Common myeloid progenitor, CD34-positive (primary cell): ENCODE measurements at regions not wholly inside any gene's neighbourhood (a gene's known extent, or its start where the extent isn't known, plus 50 kb on each side); places are given as distances from the start of the nearest gene placed in this dataset.

Experiments
- CTCF ChIA-PET: fragments of 350-600 bp; sonication (Branson Sonifier 250); formaldehyde crosslinking; loops from one replicate; lab custom pipeline; 2021; ENCODE audit warnings: antibody characterized with exemption; lab: Charles Lee
- POLR2A ChIA-PET: fragments of 350-600 bp; sonication (Branson Sonifier 250); formaldehyde crosslinking; loops from one replicate; lab custom pipeline; 2021; ENCODE audit warnings: antibody characterized with exemption; lab: Charles Lee
- DNase-seq, 3 donors: peaks; one replicate each; pipeline versions ENCODE4 v3.0.0 to v3.0.0-alpha.2; 2013
- H3K27ac ChIP-seq, 2 experiments: 1 replicate in 1 of 2; 2 replicates in 1 of 2; pipeline ENCODE4 v1.7.0; 2013; ENCODE audit warnings: inconsistent platforms in 2 of 2, low read length in 2 of 2, mild to moderate bottlenecking in 2 of 2, low read depth in 1 of 2, moderate library complexity in 1 of 2; ENCODE audit not compliant: severe bottlenecking in 2 of 2, insufficient read depth in 1 of 2, poor library complexity in 1 of 2
- H3K27me3 ChIP-seq, 5 experiments: replicated peaks in 2 of 5; 1 replicate in 3 of 5; 2 replicates in 2 of 5; pipeline versions ENCODE4 v1.6.1 to v1.7.0; 2013; ENCODE audit warnings: low read length in 4 of 5, mild to moderate bottlenecking in 2 of 5, moderate library complexity in 2 of 5, inconsistent platforms in 1 of 5; ENCODE audit not compliant: insufficient read depth in 5 of 5, control insufficient read depth in 4 of 5
- H3K36me3 ChIP-seq, 4 experiments: 1 replicate in 2 of 4; 2 replicates in 2 of 4; pipeline versions ENCODE4 v1.6.1 to v1.7.0; 2013; ENCODE audit warnings: low read length in 3 of 4, control low read depth in 1 of 4, mild to moderate bottlenecking in 1 of 4; ENCODE audit not compliant: control insufficient read depth in 4 of 4, insufficient read depth in 4 of 4
- H3K4me1 ChIP-seq, 4 experiments: 1 replicate in 3 of 4; 2 replicates in 1 of 4; pipeline versions ENCODE4 v1.6.1 to v1.7.1; 2013; ENCODE audit warnings: low read length in 3 of 4, mild to moderate bottlenecking in 3 of 4, control low read depth in 1 of 4, inconsistent platforms in 1 of 4, moderate library complexity in 1 of 4; ENCODE audit not compliant: control insufficient read depth in 4 of 4, insufficient read depth in 4 of 4; ENCODE audit errors: control extremely low read depth in 1 of 4
- H3K4me3 ChIP-seq, 7 experiments: 1 replicate in 4 of 7; 2 replicates in 3 of 7; pipeline versions ENCODE4 v1.5.1 to v1.7.0; 2013; ENCODE audit warnings: mild to moderate bottlenecking in 7 of 7, low read length in 6 of 7, moderate library complexity in 6 of 7, inconsistent platforms in 2 of 7, low read depth in 2 of 7, control low read depth in 1 of 7; ENCODE audit not compliant: insufficient read depth in 4 of 7, control insufficient read depth in 1 of 7; ENCODE audit errors: extremely low read depth in 1 of 7
- H3K9me3 ChIP-seq, 5 experiments: 1 replicate in 4 of 5; 2 replicates in 1 of 5; pipeline versions ENCODE4 v1.6.1 to v1.7.1; 2013; ENCODE audit warnings: low read length in 4 of 5, mild to moderate bottlenecking in 2 of 5, inconsistent platforms in 1 of 5, low read depth in 1 of 5, moderate library complexity in 1 of 5; ENCODE audit not compliant: control insufficient read depth in 4 of 5, insufficient read depth in 2 of 5; ENCODE audit errors: control extremely low read depth in 1 of 5
- WGBS: methylation state at CpG from one replicate; pipeline ENCODE4 v1.1.5; 2013; ENCODE audit not compliant: insufficient coverage; 5-methylcytosine and 5-hydroxymethylcytosine counted together

- no peaks in the 10 kb centered on the region for H3K27me3 ChIP-seq
- H3K27ac ChIP-seq: no peak overlapping the region
- H3K36me3 ChIP-seq: no peaks in the 10 kb centered on the region
- ChIA-PET CTCF (no interaction called here), POLR2A (no interaction called here)
- DNase-seq: no peak
- 83% methylated on average over 1 of the region's 1 CpG for WGBS
- no peaks in the 10 kb centered on the region for H3K9me3 ChIP-seq
- no peak overlapping the region for H3K4me3 ChIP-seq
- H3K4me1 ChIP-seq: no peaks in the 10 kb centered on the region
Observed at GRCh38 chr12:77600468-77600843, 230.2 kb upstream of the NAV3 start.

GRCh38 chr12:77599782-77600467 is 230.8 kb upstream of the NAV3 start:
- ChIA-PET POLR2A (no interaction called here), CTCF (no interaction called here)
- no peak for DNase-seq
- Histone ChIP-seq H3K36me3 (no peaks in the 10 kb centered on the region), H3K4me3 (no peak overlapping the region), H3K4me1 (no peaks in the 10 kb centered on the region), H3K27ac (no peak overlapping the region), H3K27me3 (no peaks in the 10 kb centered on the region), H3K9me3 (no peaks in the 10 kb centered on the region)

- POLR2A ChIA-PET: no interaction called here
- DNase-seq: no peak
- H3K9me3 ChIP-seq: no peaks in the 10 kb centered on the region
- H3K36me3 ChIP-seq: no peaks in the 10 kb centered on the region
- no peak overlapping the region for H3K27ac ChIP-seq
- no peaks in the 10 kb centered on the region for H3K27me3 ChIP-seq
- no peaks in the 10 kb centered on the region for H3K4me1 ChIP-seq
- H3K4me3 ChIP-seq: no peak overlapping the region
- WGBS: 100% methylated on average over 1 of the region's 3 CpGs
- CTCF ChIA-PET: no interaction called here
Observed at GRCh38 chr12:77594366-77594765, 236.3 kb upstream of the NAV3 start.

- no peak overlapping the region for H3K27ac ChIP-seq
- no peaks in the 10 kb centered on the region for H3K4me1 ChIP-seq
- 100% methylated on average over 2 of the region's 2 CpGs for WGBS
- no peak overlapping the region for H3K4me3 ChIP-seq
- CTCF ChIA-PET: no interaction called here
- POLR2A ChIA-PET: no interaction called here
- no peaks in the 10 kb centered on the region for H3K27me3 ChIP-seq
- DNase-seq: no peak
- no peaks in the 10 kb centered on the region for H3K9me3 ChIP-seq
- H3K36me3 ChIP-seq: no peaks in the 10 kb centered on the region
Observed at GRCh38 chr12:77592836-77593235, 237.9 kb upstream of the NAV3 start.

GRCh38 chr12:77591959-77592743 is 238.5 kb upstream of the NAV3 start:
- Histone ChIP-seq H3K27ac (no peak overlapping the region), H3K9me3 (no peaks in the 10 kb centered on the region), H3K36me3 (no peaks in the 10 kb centered on the region), H3K27me3 (no peaks in the 10 kb centered on the region), H3K4me1 (no peaks in the 10 kb centered on the region), H3K4me3 (no peak overlapping the region)
- DNase-seq: no peak
- WGBS: 84% methylated on average over 5 of the region's 9 CpGs
- POLR2A ChIA-PET: no interaction called here
- CTCF ChIA-PET: no interaction called here

- no peak for DNase-seq
- POLR2A ChIA-PET: no interaction called here
- no peak overlapping the region for H3K27ac ChIP-seq
- H3K27me3 ChIP-seq: no peaks in the 10 kb centered on the region
- H3K9me3 ChIP-seq: no peaks in the 10 kb centered on the region
- WGBS: 100% methylated on average over 1 of the region's 4 CpGs
- CTCF ChIA-PET: no interaction called here
- no peaks in the 10 kb centered on the region for H3K4me1 ChIP-seq
- no peaks in the 10 kb centered on the region for H3K36me3 ChIP-seq
- H3K4me3 ChIP-seq: no peak overlapping the region
Observed at GRCh38 chr12:77590306-77590705, 240.4 kb upstream of the NAV3 start.

- no peak overlapping the region for H3K4me3 ChIP-seq
- 100% methylated on average over 2 of the region's 3 CpGs for WGBS
- no peaks in the 10 kb centered on the region for H3K9me3 ChIP-seq
- ChIA-PET POLR2A (no interaction called here), CTCF (interaction anchor here (0.7 kb wide), 1 partner anchor 68 kb away, joined by 3 read pairs; no protein-coding TSS in a partner anchor)
- H3K27me3 ChIP-seq: peaks cover 0 to 3% (median 0%) of the 10 kb centered on the region in 5 experiments
- no peak for DNase-seq
- no peak overlapping the region for H3K27ac ChIP-seq
- H3K36me3 ChIP-seq: no peaks in the 10 kb centered on the region
- no peaks in the 10 kb centered on the region for H3K4me1 ChIP-seq
Observed at GRCh38 chr12:77584860-77585259, 245.8 kb upstream of the NAV3 start.
